Erythroblast (primary cell): ENCODE measurements at regions not wholly inside any gene's neighbourhood (a gene's known extent, or its start where the extent isn't known, plus 50 kb on each side); places are given as distances from the start of the nearest gene placed in this dataset.

Source experiments
- GATA1 ChIP-seq: IDR thresholded peaks from 2 replicates; pipeline ENCODE4 v1.6.1; 2011; ENCODE audit warnings: low read depth, mild to moderate bottlenecking, control low read depth, low read length, moderate library complexity
- POLR2A ChIP-seq: IDR thresholded peaks from 2 replicates; pipeline ENCODE4 v1.6.1; 2011; ENCODE audit warnings: mild to moderate bottlenecking, low read length

DNA sequence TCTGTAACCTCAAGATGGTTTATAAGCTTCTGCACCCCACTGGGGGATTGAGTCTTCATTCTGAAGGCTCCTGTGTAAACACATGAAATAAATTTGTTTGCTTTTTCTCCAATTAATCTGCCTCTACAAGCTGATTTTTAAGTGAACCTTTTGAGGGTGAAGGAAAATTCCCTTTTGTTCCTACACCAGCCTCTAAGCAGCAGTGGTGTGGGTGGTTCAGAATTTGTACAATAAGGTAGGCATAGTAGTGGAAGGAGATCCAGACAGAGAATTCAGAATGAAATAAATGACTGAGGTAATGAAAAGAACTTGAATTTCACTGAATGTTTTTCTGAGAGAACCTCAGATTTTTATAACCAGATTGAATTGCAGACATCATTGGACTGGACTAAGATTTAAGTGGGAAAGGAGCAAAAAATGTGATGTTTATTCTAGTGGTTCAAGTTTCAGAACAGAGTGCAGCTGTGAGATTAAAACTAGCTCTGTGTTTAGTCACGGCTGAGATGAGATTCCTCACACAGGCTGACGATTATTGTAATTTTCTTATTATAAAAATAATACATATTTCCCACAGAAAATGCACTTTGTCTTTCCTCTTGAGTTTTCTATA, 1162.2 kb downstream of the TYW1 start:
- TF ChIP-seq POLR2A (no peak), GATA1 (no peak)
